NCI-H748 (cell line): ENCODE measurements at regions not wholly inside any gene's neighbourhood (a gene's known extent, or its start where the extent isn't known, plus 50 kb on each side); places are given as distances from the start of the nearest gene placed in this dataset.
"Not testable (repeated sequence)": the region's sequence is repeated elsewhere in the genome, so short reads cannot be mapped to it uniquely, and the experiment has no call there.

ENCODE experiments used
- DNase-seq: peaks from one replicate; lab custom pipeline; 2025; ENCODE audit not compliant: unreplicated experiment; lab: John Stamatoyannopoulos, UW

DNA sequence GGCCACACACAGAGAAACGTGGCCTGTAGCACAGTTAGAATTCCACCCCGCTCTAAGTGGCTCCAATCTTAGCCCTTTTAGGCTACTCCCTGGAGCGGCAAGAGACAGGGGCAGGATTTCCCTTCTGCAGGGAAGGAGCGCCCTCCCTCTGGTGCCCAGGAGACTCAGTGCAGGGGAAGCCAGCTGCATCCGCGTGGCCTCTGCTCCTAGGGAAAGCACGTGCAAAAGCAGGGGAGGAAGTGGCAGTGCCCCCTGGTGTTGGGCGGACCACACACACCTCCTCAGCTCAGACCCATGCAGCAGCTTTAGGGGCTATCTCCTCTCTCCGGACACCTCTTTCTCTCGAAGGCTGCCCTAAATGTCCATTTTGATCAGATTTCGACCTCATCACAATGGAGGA is 50.0 kb downstream of the SPRING1 start:
- DNase-seq: peak; percentile 49

DNA sequence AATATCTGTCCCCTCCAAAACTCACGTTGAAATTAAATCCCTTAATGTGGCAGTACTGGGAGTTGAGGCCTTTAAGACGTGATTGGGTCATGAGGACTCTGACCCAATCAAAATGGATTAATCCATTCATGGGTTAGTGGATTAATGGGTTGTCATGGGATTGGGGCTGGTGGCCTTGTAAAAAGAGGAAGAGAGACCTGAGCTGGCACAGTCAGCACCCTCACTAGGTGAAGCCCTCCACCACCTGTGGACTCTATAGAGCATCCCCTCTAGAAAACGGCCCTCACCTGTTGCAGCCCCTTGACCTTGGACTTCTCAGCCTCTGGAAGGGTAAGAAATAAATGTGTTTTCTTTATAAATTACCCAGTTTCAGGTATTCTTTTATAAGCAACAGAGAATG is 53.0 kb downstream of the SPRING1 start:
- DNase-seq: no peak

DNA sequence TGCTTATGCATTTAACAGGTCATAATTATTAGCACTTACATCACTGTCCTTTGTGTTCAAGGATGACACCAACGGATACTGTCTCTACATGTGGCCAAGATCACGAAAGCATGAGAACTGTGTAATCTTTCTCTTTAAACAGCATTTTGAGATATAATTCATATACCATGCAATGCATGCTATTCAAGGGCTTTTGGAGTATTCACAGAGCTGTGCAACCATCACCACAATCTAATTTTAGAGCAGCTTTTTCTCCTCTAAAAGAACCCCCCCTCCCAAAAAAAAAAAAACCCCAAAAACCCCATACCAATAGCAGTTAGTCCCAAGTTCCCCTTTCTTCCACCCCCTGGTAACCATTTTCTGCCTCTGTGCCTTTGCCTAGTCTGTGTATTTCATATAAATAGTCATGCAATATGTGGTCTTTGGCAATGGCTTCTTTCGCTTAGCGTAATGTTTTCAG is 60.6 kb downstream of the SPRING1 start:
- DNase-seq: no peak

DNA sequence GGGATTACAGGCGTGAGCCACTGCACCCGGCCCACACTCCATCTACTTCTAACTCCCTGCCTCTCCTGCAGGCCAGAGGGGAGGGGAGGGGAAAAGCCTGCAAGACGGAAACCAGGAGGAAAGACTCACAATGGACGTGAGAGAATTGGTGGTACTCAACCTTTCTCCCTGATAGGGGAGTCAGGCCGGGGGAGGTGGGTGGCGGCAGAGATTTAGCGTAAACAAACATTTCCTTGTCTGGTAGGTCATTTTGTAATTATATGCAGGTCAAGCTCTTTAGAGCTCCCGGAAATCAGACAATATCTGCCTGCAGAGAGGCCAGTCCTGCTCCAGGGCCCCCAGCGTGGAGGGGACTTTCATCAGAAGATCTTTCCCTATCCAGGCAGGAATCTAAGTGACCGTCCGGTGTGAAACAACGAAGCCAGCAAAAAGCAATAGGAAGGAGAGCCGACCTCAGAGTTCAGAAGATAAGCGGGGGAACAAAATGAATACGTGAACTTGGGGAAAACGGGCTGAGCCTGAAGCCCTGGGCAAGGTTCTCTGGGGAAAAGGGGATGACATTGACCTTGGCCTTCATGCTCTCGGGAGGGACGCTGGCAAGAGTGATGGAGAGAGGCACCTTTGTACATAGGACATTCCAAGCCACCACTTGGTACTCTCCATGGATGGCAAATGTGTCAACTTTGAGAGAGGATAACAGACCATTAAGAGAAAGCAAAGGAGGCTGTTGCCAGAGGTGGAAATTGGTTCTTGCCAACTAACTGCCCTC is 62.3 kb downstream of the SPRING1 start:
- peak; percentile 77 for DNase-seq

DNA sequence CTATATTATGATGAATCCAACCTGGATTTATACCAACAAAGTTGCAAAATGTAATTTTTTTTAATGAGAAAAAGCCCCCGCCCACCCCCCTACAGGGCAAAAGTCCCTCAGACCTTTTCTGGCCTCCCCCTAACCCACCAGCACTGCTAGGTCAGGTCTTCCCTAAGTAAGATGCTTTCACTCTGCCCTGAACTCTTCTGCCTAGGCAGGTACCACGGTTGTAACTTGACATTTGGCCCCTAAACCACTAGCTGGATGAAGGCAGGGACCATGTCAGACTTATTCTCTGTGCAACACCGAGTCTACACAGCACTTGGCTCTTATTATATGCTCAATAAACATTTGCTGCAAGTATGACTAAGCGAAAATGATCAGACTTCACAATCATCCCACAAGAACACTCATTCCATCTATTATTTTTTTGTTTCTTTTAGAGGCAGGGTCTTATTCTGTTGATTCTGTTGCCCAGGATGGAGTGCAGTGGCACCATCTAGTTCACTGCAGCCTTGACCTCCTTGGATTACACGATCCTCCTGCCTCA is 63.2 kb downstream of the SPRING1 start:
- DNase-seq: no peak

DNA sequence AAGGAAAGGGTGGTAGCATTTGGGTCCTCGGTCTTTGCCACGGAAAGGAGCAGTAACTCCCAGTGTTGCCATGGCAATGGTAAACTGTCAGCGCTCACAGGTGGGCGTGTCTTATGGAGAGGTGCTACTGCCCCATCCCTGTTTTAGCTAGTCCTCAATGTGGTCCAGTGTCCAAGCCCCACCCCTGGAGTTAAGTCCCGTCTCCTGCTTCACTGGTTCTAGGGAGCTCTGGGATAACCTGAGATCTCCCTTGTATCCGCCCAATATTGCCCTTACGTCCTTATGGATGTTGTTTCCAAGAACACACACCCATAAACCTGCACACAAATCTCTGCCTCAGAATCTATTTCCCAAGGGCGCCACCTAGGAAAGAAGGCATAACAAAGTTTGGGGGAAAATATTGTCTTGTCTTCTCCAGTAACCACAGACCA is 64.2 kb downstream of the SPRING1 start:
- peak; percentile 62 for DNase-seq

DNA sequence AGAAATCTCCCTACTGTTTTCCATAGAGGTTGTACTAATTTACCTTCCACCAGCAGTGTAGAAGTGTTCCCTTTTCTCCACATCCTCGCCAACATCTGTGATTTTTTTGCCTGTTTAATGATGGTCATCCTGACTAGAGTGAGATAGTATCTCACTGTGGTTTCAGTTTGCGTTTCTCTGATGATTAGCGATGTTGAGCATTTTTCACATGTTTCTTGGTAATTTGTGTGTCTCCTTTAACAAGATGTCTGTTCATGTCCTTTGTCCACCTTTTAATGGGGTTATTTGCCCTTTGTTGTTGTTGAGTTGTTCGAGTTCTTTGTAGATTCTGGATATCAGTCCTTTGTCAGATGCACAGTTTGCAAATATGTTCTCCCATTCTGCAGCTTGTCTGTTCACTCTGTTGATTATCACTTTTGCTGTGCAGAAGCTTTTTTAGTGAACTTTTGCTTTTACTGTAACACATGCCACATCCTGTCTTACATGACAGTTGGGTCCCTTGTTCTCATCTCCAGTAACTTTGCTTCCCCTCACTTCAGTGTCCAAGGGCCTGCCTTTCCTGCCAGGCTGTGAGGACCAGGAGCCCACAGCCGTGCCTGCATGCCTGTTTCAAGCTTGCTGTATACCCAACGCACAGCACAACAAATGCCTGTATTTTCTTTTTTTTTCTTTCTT is 64.9 kb downstream of the SPRING1 start:
- DNase-seq: no peak

DNA sequence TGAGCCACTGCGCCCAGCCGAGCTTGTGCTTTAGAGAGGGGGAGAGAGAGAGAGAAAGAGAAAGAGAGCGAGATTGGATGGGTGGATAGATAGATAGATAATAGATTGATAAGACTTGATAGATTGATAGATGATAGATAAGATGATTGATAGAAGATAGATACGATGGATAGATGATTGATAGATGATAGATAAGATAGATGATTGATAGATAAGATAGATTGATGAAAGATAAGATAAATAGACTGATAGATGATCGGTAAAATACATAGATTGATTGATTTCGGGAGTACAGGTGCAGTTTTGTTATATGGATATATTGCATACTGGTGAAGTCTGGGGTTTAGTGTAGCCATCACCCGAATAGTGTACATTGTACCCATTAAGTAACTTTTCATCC is 65.9 kb downstream of the SPRING1 start:
- no peak for DNase-seq

DNA sequence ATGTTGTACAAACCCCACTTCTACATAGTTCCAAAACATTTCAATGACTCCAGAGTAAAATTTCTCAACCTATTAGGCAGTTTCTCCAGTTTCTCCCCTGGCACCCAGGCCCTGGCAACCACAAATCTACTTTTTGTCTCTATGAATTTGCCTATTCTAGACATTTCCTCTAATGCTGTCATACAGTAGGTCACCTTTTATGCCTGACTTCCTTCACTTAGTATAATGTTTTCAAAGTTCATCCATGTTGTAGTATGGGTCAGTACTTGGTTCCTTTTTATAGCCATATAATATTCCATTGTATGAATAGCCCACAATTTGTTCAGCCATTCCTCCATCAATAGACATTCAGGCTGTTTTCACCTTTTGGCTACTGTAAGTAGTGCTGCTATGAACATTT is 67.0 kb downstream of the SPRING1 start:
- no peak for DNase-seq

DNA sequence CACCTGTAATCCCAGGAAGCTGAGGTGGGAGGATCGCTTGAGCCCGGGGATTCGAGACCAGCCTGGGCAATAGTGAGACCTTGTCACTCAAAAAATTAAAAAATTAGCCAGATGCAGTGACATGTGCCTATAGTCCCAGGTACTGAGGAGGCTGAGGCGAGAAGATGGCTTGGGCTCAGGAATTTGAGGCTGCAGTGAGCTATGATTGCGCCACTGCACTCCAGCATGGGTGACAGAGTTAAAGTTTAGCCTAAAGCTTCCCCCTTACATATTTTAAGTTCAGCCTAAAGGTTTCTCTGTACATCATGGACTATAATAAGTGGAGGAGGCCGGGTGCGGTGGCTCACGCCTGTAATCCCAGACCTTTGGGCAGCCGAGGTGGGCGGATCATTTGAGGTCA is 70.1 kb downstream of the SPRING1 start:
- DNase-seq: no peak

DNA sequence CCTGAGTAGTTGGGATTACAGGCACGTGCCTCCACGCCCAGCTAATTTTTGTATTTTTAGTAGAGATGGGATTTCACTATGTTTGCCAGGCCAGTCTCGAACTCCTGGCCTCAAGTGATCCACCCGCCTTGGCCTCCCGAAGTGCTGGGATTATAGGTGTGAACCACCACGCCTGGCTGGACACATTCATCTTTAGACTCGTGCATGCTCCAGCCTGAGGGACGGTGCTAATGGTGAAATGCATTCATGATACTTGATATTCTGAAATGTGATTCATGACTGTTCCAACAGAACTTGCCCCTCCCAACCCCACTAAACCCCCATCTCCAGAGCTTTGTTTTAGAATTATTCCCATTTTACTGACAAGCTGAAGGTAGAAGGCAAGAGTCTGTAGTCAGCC is 71.0 kb downstream of the SPRING1 start:
- not testable (repeated sequence) for DNase-seq

DNA sequence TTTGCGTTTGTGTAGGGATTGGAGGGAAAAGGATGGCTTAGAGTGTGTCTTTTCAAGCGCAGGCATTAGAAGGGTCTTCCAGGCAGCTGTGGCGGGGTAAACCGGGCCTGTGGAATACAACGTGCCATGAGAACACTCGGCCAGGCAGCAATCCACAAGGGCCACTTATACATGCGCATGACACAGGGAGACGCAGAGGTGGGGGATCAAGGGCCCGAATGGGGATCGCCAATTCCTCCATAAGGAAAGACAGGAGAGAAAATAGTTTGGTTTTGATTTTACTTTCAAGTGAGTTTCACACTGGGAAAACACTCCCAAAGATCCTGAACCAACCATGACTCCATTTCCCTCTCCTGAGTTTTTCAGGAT is 71.6 kb downstream of the SPRING1 start:
- DNase-seq: no peak

DNA sequence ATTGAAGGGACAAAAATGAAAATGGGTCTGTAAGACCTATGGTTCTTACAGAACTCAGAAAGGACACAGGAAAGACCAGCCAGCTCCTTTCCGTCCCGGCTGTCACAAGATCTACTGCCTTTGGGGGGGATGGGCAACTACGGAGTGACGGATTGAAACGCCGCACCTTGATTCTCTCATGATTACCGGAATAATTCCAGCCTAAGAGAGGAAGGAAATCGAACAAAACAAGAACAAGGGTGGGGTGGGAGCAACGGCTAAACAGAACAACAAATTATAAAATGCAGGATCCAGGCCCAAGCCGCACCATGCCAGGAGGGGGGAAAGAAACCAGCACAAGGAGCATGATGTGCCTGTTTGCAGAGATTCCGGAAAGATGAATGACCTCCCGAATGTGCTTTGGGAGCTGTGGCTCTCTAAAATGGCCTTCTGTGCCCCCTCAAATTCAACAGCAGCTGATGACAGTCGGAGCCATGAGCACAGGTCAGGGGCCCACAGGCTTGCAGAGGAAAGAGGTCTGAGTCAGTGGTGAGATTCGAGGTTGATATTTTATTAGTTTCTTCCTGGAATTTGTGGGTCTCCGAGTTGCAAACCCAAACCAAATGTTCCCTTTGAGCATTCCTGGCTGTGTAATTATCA is 72.1 kb downstream of the SPRING1 start:
- no peak for DNase-seq

DNA sequence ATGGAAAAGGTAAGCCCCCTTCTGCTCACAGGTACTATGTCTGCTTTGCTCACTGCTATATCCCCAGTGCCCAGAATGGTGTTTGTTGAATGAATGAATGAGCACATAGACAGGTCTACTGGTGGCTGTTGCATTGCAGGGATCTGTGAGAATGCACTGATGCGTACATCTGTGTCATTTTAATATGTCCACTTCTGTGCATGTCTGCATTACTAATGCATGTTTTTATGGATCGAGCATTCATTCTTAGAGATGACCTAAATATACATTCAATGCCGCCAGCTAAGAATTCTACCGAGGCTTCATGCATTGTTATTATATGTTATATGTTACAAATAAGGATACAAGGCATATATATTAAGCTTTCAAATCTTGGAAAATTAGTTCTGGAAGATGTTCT is 73.8 kb downstream of the SPRING1 start:
- no peak for DNase-seq

DNA sequence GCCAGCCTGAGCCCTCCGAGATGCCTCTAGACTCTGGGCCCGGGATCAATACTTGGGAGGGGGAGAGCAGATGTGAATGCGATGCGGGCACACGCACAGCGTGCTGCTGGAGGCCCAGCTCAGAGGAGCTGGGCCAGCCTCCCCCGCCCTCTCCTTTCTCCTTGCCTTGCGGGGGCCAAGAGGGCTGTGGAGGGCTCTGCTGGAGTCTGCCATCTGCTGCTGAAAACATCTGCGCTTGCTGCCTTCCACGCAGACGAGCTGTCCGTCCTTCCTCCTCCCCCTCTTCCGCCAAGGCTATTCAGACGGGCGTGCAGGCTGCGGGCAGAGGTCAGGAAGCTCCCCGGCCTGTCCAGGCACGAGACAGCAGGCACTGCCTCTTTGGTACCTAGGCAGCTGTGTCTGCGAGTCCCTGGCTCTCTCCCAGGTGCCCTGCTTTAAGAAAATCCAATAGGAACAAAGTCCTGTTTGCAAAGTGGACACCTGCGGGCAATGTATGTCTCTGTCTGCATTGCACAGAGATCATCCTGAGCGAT is 75.2 kb downstream of the SPRING1 start:
- DNase-seq: peak; percentile 55

DNA sequence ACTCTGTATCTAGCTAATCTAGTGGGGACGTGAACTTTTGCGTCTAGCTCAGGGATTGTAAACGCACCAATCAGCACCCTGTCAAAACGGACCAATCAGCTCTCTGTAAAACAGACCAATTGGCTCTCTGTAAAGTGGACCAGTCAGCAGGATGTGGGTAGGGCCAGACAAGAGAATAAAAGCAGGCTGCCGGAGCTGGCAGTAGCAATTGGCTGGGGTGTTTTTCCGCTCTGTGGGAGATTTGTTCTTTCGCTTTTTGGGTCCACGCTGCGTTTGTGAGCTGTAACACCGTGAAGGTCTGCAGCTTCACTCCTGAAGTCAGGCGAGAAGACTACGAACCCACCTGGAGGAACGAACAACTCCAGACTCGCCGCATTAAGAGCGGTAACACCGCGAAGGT is 76.5 kb downstream of the SPRING1 start:
- no peak for DNase-seq

DNA sequence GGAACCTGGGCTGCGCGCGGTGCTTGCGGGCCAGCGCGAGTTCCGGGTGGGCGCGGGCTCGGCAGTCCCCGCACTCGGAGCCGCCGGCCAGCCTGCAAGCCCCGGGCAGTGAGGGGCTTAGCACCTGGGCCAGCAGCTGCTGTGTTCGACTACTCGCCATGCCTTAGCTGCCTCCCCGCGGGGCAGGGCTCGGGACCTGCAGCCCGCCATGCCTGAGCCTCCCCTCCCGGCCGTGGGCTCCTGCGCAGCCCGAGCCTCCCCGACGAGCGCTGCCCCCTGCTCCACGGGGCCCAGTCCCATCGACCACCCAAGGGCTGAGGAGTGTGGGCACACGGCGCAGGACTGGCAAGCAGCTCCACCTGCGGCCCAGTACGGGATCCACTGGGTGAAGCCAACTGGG is 77.1 kb downstream of the SPRING1 start:
- not testable (repeated sequence) for DNase-seq

DNA sequence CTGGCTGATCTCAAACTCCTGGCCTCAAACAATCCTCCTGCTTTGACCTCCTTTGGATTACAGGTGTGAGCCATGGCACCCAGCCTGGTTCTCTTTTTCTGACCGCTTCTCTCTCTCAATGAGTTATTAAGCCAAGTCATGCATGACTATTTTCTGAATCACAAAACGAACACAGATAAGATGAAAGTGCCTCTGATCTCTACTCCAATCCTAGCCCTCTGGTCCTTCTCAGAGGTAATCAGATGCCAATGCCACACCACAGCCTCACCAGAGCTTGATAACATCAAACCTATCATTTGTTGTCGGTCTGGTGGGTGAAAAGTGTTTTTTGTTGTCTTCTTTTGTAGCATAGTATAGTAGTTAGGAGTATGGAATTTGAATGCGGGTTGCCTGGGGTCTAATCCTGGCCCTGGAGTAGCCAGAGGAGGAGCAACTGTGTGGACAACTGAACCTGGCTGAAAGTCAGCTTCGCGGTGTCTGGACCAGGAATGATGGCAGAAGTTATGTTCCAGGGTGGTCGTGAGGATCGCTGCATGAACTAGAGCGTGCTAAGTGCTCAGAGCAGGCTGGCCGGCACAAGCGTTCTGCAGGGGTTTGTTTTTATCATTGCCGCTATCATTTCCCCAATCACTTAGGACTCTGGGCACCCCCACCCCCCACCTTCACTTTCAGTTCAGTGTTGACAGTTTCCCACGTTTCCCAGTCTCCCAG is 77.9 kb downstream of the SPRING1 start:
- DNase-seq: no peak

DNA sequence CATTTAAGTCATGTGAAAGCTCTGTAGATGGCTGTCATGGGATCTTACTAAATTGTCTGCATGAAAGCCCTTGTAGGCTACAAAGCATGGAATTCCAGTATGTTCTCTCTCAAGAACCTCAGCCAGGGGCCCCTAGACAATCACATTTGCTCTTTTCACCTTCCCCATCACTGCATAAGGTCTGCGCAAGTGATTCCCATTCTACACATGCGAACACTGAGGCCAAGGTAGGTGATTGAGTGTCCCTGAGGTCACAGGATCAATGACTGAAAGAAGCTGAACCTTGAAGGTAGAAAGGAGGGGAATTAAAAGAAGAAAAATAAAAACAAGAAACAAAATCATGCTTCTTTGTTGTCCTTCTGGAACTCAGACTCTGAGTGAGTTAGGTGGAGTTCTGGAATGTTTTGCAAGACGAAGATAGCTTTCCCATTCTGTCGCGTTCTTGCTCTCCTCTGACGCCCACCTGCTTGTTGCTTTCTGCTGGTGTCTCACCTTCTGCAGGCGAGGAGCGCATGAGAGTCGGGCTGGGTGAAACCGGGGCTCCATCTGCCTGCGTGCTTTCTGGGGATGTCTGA is 79.9 kb downstream of the SPRING1 start:
- no peak for DNase-seq

DNA sequence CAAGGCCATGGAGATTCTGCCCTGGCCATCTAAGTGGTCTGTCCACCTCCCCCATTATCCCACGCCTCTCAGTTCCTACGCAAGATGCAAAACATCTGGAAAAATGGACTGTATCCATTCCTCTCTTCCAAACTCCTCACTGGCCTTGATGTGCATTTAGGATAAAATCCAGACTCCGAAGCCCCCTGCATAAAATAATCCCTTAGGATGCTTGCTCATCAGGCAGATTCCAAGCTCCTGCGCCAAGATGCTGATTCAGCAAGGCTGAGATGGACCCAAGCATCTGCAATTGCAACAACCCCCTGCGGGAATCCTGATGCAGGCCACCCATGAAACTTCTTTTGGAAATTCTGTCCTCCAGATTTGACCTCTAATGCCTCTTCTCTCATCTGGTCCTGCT is 81.6 kb downstream of the SPRING1 start:
- no peak for DNase-seq
